Fibroblast of gingiva (primary cell): ENCODE measurements at regions not wholly inside any gene's neighbourhood (a gene's known extent, or its start where the extent isn't known, plus 50 kb on each side); places are given as distances from the start of the nearest gene placed in this dataset.

Experiments used
- DNase-seq: peaks from one replicate; pipeline ENCODE4 v3.0.0-alpha.2; 2011; ENCODE audit warnings: low read depth

GRCh38 chr1:168386949-168387586, 106.4 kb downstream of the TBX19 start:
- no peak for DNase-seq

DNA sequence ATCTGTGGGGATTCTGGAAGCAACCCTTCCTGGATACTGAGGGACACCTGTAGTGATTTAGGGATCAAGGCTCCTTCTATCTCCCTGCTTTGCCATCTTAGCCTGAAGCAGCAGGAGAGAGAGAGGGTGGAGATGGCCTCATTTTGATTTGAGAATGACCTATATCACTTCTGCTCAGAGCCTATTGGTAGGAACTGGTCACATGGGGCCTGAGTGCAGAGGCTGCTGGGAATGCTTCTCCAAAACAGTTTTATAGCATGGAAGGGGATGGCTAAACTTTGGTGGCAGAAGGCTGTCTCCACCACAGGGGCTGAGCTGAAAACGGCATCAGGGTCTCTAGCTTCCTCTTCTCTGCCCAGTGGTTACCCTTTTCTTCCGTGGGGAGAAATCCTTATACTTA, 105.8 kb downstream of the TBX19 start:
- DNase-seq, result no peak

- DNase-seq, result no peak
These were observed 101.2 kb downstream of the TBX19 start for GRCh38 chr1:168381850-168382249.

- DNase-seq, result no peak
These were observed 100.3 kb downstream of the TBX19 start for GRCh38 chr1:168380945-168381344.

- no peak for DNase-seq
These were observed 98.6 kb downstream of the TBX19 start for GRCh38 chr1:168379104-168379860.

DNA sequence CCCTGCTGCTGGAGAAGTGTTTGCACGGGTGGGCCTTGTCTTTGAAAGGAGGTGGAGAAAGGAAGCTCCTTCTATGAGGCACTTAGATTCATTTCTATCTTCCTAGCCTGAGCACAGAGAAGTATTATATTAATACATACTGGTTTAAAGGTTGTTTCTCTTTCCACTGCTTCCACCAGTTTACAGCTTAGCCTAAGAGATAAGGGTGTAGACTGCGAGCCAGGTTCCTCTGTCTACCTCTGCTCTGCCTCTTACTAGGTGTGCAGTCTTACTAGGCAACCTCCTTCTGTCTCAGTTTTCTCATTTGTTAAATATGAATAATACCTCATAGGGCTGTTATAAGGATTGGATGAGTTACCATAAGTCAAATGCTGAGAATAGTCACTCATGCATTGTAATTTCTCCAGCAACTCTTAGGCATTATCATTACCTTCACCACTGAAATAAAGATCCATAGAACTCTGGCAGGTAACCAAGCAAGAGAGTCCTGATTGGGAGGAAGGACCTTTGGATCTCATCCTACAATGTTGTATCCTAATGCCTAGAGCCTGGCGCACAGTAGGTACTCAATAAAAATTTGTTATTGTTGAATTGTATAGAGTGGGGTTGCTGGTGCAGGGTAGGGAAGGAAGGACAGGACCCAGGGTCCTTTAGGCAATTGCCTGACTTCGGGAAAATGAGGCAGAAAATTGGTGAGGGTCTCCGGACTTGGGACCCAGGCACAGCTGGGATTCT, 95.1 kb downstream of the TBX19 start:
- DNase-seq, result no peak

DNA sequence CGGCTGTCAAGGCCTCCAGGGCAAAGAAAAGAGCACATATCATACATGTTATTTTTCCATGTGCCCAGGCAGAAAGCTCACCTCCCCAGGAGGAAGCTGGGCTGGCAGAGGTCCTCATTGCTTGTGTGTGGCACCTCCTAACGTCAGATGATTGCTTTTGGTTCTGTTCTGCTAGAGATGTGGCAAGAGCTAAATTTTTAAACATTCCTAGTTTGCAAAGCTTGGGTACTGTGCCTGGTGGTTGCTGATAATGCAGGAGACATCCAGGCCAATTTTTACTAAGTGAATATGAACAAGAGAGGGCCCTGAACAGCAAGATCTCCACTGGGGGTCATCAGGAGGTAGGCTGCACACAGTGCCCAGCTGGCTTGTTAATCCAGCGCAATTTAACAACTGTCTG, 93.9 kb downstream of the TBX19 start:
- no peak for DNase-seq

GRCh38 chr1:168373869-168374268, 93.2 kb downstream of the TBX19 start:
- no peak for DNase-seq

DNA sequence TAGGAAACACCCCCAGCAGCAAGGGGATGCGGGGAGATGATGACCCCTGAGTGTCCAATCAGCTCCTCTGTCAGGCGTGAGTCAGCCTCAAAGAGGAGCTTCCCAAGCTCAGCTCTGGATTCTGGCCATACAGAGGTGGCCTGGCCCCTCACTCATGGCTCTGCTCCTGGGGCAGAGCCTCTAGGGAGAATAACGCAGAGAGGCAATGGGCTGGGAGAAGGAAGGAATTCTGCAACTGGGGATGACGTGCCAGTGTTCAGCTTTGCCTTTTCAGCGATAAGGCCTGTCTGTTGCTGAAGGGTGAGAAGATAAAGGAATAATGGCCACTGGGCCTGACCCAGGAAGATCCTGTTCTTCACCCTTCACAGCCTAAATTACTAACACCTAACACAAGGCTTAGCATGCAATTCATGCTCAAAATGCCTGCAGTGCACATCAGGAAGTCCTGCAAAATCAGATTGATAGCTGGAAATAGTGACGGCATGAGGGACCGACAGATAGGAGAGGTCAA, 92.2 kb downstream of the TBX19 start:
- no peak for DNase-seq

DNA sequence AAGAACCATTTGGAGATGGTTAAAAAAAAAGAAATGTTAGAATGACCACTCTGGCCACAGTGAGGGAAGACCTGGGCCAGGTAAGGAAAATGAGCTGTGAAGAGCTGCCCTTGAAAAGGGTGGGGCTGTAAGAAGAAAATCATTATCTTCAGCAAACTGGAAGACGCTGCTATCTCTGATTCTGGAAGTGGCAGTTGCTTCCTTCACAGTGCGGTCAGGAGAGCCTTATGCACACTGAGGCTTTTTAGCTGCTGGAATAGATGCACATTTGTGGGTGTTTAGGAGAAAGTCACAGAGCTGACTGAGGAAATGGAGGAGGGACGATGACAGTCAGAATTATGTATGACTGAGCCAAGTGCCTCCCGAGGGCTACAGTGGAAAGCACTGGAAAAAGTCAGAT, 91.6 kb downstream of the TBX19 start:
- DNase-seq, result no peak

DNA sequence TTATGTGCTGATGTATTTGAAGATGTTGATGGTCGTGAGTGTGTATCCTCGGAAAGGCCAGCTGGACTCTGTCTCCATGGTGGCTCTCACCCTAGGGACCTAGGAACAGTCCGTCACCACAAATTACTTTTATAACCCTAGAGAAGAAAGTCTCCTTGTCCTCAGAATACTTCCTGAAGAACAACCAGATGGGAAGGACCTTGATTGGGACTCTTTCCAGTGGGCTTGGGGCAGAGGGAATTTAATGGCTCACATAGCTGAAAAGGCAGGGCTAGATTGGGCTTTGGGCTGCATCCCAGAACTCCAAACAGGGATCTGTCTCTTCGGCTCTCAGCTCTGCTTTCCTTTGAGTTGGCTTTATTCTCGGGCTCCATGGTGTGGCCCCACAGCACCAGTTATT, 90.8 kb downstream of the TBX19 start:
- DNase-seq, result no peak

DNA sequence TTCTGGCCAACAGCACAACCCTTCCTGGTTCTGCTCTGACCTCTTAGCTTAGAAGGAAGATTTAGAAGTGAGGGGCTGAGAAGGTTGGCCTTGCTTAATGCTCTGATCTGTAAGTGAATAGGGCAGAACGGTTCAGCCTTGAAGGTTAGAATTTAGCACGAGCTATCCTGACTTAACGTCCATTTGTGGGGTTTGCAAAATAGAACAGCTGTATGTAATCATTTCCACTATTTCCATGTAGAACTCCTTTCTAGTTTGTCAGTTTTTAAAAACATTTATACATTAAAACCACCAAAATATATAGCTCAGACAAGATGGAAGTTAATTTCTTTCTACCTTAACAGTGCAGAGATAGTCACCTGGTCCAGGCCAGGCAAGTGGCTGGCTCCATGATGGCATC, 89.9 kb downstream of the TBX19 start:
- no peak for DNase-seq

DNA sequence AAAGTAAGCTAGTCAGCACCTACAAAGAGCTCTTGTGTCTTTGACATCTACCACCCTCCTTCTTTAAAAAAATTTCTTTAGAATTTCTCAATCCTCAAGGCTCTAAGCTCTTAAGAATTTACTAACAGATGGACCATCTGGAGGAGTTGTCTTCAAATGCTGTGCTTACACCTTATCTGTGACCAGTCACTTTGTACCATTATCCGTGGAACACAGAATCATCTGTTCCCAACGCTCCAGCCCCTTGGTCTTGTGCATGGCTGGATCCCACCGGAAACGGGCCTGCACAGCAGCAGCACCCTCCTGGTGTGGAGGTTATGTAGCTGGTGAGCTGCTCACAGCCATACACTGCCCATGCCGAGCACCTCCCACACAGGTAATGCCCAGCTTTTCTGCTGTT, 89.0 kb downstream of the TBX19 start:
- DNase-seq, result no peak

GRCh38 chr1:168368131-168368530, 87.5 kb downstream of the TBX19 start:
- no peak for DNase-seq

DNA sequence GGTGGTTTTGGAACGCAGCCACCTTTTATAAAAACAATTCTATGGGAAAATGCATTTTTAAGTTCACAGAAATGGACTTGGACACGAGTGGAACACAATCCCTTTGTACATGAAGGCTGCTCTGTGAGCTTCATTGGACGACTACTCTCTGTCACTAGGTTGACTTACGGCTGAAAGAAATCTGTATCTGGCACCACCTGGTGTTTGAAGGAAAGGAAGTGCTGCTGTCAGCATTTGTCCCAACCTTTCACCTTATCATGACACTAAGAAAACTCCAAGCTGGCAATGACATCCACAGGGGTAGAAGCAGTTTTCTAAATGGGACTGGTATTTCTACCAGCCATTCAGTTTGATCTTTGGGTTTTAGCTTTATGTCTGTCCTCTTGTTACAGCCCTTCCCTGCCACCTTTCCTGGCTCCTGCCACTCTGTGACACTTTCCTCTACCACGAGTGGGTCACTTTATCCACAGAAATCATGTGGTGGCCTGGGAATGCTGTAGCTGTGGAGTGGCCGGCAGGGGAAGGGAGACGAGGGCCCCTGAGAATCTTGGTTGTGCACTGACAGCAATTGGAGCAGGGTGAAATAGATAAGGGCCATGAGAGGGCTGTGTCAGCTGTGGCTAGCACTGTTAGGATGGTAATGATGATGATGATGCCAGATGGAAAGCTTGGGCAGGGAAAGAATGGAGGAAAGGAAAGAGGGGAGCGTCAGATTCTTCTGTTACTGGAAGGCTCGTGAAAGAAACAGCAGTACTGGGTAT, 85.2 kb downstream of the TBX19 start:
- DNase-seq, result no peak
